GM12878 (cell line): ENCODE measurements at regions not wholly inside any gene's neighbourhood (a gene's known extent, or its start where the extent isn't known, plus 50 kb on each side); places are given as distances from the start of the nearest gene placed in this dataset.
"Not testable (repeated sequence)": the region's sequence is repeated elsewhere in the genome, so short reads cannot be mapped to it uniquely, and the experiment has no call there.

ENCODE experiments used
- ATAC-seq: fragments of 200-7000 bp; cut with Tn5 transposase; 3 replicates; pipeline ENCODE4 v1.9.1; 2020; ENCODE audit warnings: mild to moderate bottlenecking, moderate library complexity
- BruUV-seq: library from RNA; stranded (reverse); fragments of 400-500 nt; replicated peaks from 2 replicates; lab custom pipeline; 2021; lab: Mats Ljungman, UMichigan
- CTCF ChIA-PET: fragments of 300-600 bp; sonication (Branson Sonifier 250); formaldehyde crosslinking; extraction: SDS; loops from one replicate; lab custom pipeline; 2021; ENCODE audit warnings: inconsistent platforms; lab: Yijun Ruan, JAX
- POLR2A ChIA-PET: fragments of 350-600 bp; formaldehyde crosslinking; extraction: SDS; loops from one replicate; lab custom pipeline; 2021; ENCODE audit warnings: inconsistent platforms; lab: Charles Lee
- RAD21 ChIA-PET: fragments of 300-600 bp; sonication (Branson Sonifier 250); formaldehyde crosslinking; loops from one replicate; lab custom pipeline; 2023; ENCODE audit warnings: antibody characterized with exemption; ENCODE audit not compliant: unreplicated experiment; lab: Charles Lee
- SMC1A ChIA-PET: fragments of 300-600 bp; sonication (Branson Sonifier 250); formaldehyde crosslinking; loops from one replicate; lab custom pipeline; 2023; ENCODE audit not compliant: unreplicated experiment, uncharacterized antibody; lab: Charles Lee
- DNase-seq: peaks from one replicate; pipeline ENCODE4 v3.0.0-alpha.2; 2011; ENCODE audit warnings: low read depth, low spot score
- FAIRE-seq: peaks from 3 replicates; lab custom pipeline; 2011; peaks lifted over from hg19 to GRCh38; lab: Jason Lieb, UNC
- H2AFZ ChIP-seq: 2 replicates; pipeline ENCODE4 v1.6.0; 2011; ENCODE audit warnings: low read depth, low read length, control low read depth; ENCODE audit not compliant: control insufficient read depth
- H3K27ac ChIP-seq: 2 replicates; pipeline ENCODE4 v1.5.1; 2011; ENCODE audit warnings: control low read depth; ENCODE audit not compliant: control insufficient read depth, insufficient read depth
- H3K27me3 ChIP-seq, 2 experiments: replicated peaks in 1 of 2; 2 replicates each; pipeline versions ENCODE4 v1.6.0 to v1.6.1; 2011; ENCODE audit warnings: low read length in 1 of 2; ENCODE audit not compliant: control insufficient read depth in 2 of 2, insufficient read depth in 2 of 2
- H3K36me3 ChIP-seq, 2 experiments: 2 replicates each; pipeline ENCODE4 v1.5.1; 2011; ENCODE audit warnings: low read length in 1 of 2; ENCODE audit not compliant: control insufficient read depth in 2 of 2, insufficient read depth in 2 of 2
- H3K4me1 ChIP-seq: 2 replicates; pipeline ENCODE4 v1.6.1; 2011; ENCODE audit warnings: mild to moderate bottlenecking, low read length, moderate library complexity, mixed read lengths; ENCODE audit not compliant: control insufficient read depth, insufficient read depth
- H3K4me2 ChIP-seq: 2 replicates; pipeline ENCODE4 v1.6.0; 2011; ENCODE audit warnings: control low read depth; ENCODE audit not compliant: control insufficient read depth, insufficient read depth
- H3K4me3 ChIP-seq: fragments of 200-600 bp; sonication (generic); 2 replicates; pipeline ENCODE4 v1.5.1; 2016
- H3K79me2 ChIP-seq: 2 replicates; pipeline ENCODE4 v1.6.0; 2011; ENCODE audit warnings: low read length; ENCODE audit not compliant: control insufficient read depth, insufficient read depth
- H3K9ac ChIP-seq: 2 replicates; pipeline ENCODE4 v1.8.0; 2011; ENCODE audit warnings: low read length, control low read depth, mixed read lengths; ENCODE audit not compliant: control insufficient read depth, insufficient read depth
- H3K9me3 ChIP-seq: replicated peaks from 3 replicates; pipeline ENCODE4 v1.5.1; 2011; ENCODE audit warnings: mild to moderate bottlenecking, low read length; ENCODE audit not compliant: control insufficient read depth, insufficient read depth
- H4K20me1 ChIP-seq: 2 replicates; pipeline ENCODE4 v1.6.0; 2011; ENCODE audit not compliant: control insufficient read depth, insufficient read depth
- CEBPZ ChIP-seq: fragments of 150-350 bp; IDR thresholded peaks from 2 replicates; pipeline ENCODE4 v1.6.1; 2016; ENCODE audit warnings: low read depth, low read length
- FOXM1 ChIP-seq: IDR thresholded peaks from 2 replicates; pipeline ENCODE4 v1.6.1; 2012; ENCODE audit warnings: low read depth, mild to moderate bottlenecking, inconsistent platforms, low read length, moderate library complexity
- HDAC2 ChIP-seq: fragments of 200-600 bp; sonication (generic); IDR thresholded peaks from 2 replicates; pipeline ENCODE4 v1.6.1; 2017
- IKZF2 ChIP-seq, 2 experiments: fragments of 450-650 bp; IDR thresholded peaks; 2 replicates each; pipeline ENCODE4 v1.6.1; 2017; ENCODE audit warnings: mild to moderate bottlenecking in 2 of 2, moderate library complexity in 2 of 2
- NBN ChIP-seq: fragments of 450-650 bp; IDR thresholded peaks from 2 replicates; pipeline ENCODE4 v1.6.1; 2016
- NR2F1 ChIP-seq: fragments of 450-650 bp; conservative IDR thresholded peaks from 2 replicates; pipeline ENCODE4 v1.6.1; 2017; ENCODE audit warnings: mild to moderate bottlenecking
- POLR2AphosphoS5 ChIP-seq: IDR thresholded peaks from 2 replicates; pipeline ENCODE4 v1.6.1; 2011; ENCODE audit warnings: mild to moderate bottlenecking, low read length, inconsistent platforms
- RB1 ChIP-seq: fragments of 450-650 bp; formaldehyde crosslinking; IDR thresholded peaks from 2 replicates; pipeline ENCODE4 v1.6.1; 2017; ENCODE audit warnings: mild to moderate bottlenecking, borderline replicate concordance
- RCOR1 ChIP-seq: conservative IDR thresholded peaks from 2 replicates; pipeline ENCODE4 v1.6.1; 2012; ENCODE audit warnings: low read depth, low read length, improper control_type of control experiment
- YY1 ChIP-seq: IDR thresholded peaks from 2 replicates; pipeline ENCODE4 v1.6.1; 2011; ENCODE audit warnings: low read depth, mild to moderate bottlenecking, low read length
- WGBS: methylation state at CpG from one replicate; pipeline ENCODE4 v1.1.6; 2016; ENCODE audit warnings: low lambda C conversion rate; ENCODE audit not compliant: insufficient replicate concordance, insufficient coverage; ENCODE audit errors: missing lambda C conversion rate; 5-methylcytosine and 5-hydroxymethylcytosine counted together
- in situ Hi-C: fragments of 300-500 bp; cut with MboI; formaldehyde crosslinking; loops from 9 replicates; pipeline ENCODE4 v1.14.3; 2018; ENCODE audit warnings: mixed read lengths
- intact Hi-C: fragments of 100-400 bp; cut with micrococcal nuclease; formaldehyde crosslinking; loops from one replicate; pipeline ENCODE4 v1.14.2; 2022; ENCODE audit not compliant: unreplicated experiment

DNA sequence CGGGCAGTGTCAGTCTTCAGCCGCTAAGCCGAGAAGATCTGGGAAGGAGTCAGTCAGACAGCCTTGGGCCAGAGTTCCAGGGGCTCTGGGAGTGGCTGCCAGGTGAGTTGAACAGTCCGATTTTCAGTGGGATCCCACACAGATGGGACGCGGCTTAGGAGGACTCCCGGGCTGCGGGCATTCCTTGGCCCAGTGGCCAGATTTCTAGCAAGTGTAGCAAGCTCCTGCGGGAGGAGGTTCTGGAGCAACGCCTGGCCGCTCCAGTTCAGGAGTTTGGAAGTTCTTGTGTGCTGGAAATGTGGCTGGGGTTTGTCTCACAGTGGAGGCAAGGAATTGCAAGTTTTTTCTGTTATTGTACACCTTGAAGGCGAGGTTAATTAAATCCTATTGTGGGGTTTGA lies 414.0 kb upstream of the EPHA7 start:
- H3K27ac ChIP-seq, H3K4me2 ChIP-seq, H3K9ac ChIP-seq, SMC1A ChIA-PET, POLR2A ChIA-PET, RAD21 ChIA-PET, H3K36me3 ChIP-seq, ATAC-seq, H3K79me2 ChIP-seq, DNase-seq, CTCF ChIA-PET, H2AFZ ChIP-seq, BruUV-seq, FAIRE-seq, in situ Hi-C loops, H3K4me3 ChIP-seq, H4K20me1 ChIP-seq, H3K4me1 ChIP-seq, intact Hi-C loops, H3K9me3 ChIP-seq, H3K27me3 ChIP-seq: not testable (repeated sequence)
- WGBS = 27% methylated on average over 6 of the region's 12 CpGs

GRCh38 chr6:93829757-93830156 lies 410.4 kb upstream of the EPHA7 start:
- H3K4me1 ChIP-seq, H3K4me2 ChIP-seq, H3K9me3 ChIP-seq, H2AFZ ChIP-seq, CTCF ChIA-PET, H3K4me3 ChIP-seq, H3K9ac ChIP-seq, H4K20me1 ChIP-seq, RAD21 ChIA-PET, BruUV-seq, in situ Hi-C loops, SMC1A ChIA-PET, H3K27ac ChIP-seq, H3K79me2 ChIP-seq, FAIRE-seq, H3K36me3 ChIP-seq, POLR2A ChIA-PET, intact Hi-C loops, H3K27me3 ChIP-seq, DNase-seq, ATAC-seq: not testable (repeated sequence)

- no TSS peak for BruUV-seq
- no peak overlapping the region for H2AFZ ChIP-seq
- WGBS = 69% methylated on average over 1 of the region's 1 CpG
- in situ Hi-C loops (no loop called here), intact Hi-C loops (no loop called here)
- H3K36me3 ChIP-seq = no peaks in the 10 kb centered on the region
- POLR2A ChIA-PET = no interaction called here
- no peak for FAIRE-seq
- no peaks in the 10 kb centered on the region for H4K20me1 ChIP-seq
- H3K9ac ChIP-seq = no peak overlapping the region
- no peaks in the 10 kb centered on the region for H3K27me3 ChIP-seq
- RAD21 ChIA-PET = no interaction called here
- no peak for ATAC-seq
- no peak overlapping the region for H3K4me3 ChIP-seq
- no peak overlapping the region for H3K27ac ChIP-seq
- SMC1A ChIA-PET = interaction anchor here (1.0 kb wide), 1 partner anchor 9 kb away, joined by 5 read pairs; no protein-coding TSS in a partner anchor
- no peaks in the 10 kb centered on the region for H3K4me1 ChIP-seq
- no peaks in the 10 kb centered on the region for H3K79me2 ChIP-seq
- no peaks in the 10 kb centered on the region for H3K9me3 ChIP-seq
- H3K4me2 ChIP-seq = no peak overlapping the region
- CTCF ChIA-PET = no interaction called here
- DNase-seq = no peak
- TF ChIP-seq FOXM1 (no peak), NR2F1 (no peak), NBN (no peak), IKZF2 (IDR thresholded peaks at IDR 0.05) (no peak), RB1 (no peak), HDAC2 (no peak), YY1 (no peak), CEBPZ (no peak), RCOR1 (no peak), POLR2AphosphoS5 (no peak)
Measured at GRCh38 chr6:93829009-93829408, 409.6 kb upstream of the EPHA7 start.
